HT1080 (cell line): ENCODE measurements at regions not wholly inside any gene's neighbourhood (a gene's known extent, or its start where the extent isn't known, plus 50 kb on each side); places are given as distances from the start of the nearest gene placed in this dataset.

Source experiments
- DNase-seq: peaks from one replicate; pipeline ENCODE4 v3.0.0-alpha.2; 2015; ENCODE audit warnings: low read depth

DNA sequence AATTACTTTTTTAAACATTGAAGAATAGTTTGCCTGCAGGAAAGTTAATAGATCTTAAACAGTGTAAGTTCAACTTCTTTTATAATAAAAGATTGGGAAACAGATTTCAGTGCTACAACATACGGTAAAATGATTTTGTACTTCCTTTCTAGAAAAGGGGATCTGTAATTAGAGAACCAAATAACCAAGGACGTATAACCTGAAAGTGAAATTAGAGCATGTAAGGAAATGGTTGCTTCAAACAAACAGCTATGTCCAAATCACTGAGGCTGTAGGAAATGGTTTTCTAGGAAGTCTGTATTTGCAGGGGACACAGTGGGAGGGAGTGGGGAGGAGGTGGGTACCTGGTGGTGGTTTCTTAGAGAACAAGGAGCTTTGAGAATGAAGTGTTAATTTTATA is 57.9 kb upstream of the EXOC6 start:
- no peak for DNase-seq

DNA sequence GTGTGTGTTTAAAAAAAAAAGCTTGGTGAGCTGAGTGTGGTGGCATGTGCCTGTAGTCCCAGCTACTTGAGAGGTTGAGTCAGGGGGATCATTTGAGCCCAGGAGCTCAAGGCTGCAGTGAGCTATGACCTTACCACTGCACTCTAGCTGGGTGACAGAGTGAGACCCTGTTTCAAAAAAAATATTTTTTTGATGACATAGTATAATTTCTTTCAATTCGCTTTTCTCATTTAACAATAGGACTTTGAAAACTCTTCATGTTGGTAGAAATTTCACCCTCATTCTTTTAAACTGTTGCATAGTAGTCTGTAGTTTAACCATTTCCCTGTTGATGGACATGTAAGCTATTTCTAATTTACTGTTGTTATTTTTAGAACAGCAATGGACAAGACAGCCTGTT is 55.7 kb upstream of the EXOC6 start:
- no peak for DNase-seq
